OCI-LY1 (cell line): ENCODE measurements at regions not wholly inside any gene's neighbourhood (a gene's known extent, or its start where the extent isn't known, plus 50 kb on each side); places are given as distances from the start of the nearest gene placed in this dataset.

Experiments
- H2AFZ ChIP-seq: fragments of 200-600 bp; sonication (generic), shearing (Covaris generic); 2 replicates; pipeline ENCODE4 v1.6.0; 2014; ENCODE audit warnings: antibody characterized with exemption, mild to moderate bottlenecking, low read length
- H3F3A ChIP-seq: fragments of 200-600 bp; sonication (generic), shearing (Covaris generic); 2 replicates; pipeline ENCODE4 v1.6.0; 2014; ENCODE audit warnings: mild to moderate bottlenecking, antibody characterized with exemption, low read length, moderate library complexity; ENCODE audit not compliant: insufficient read depth
- H3K27ac ChIP-seq: fragments of 200-600 bp; sonication (generic); 2 replicates; pipeline ENCODE4 v1.5.1; 2014; ENCODE audit warnings: low read length, mixed run types, mild to moderate bottlenecking, low read depth; ENCODE audit not compliant: poor library complexity, severe bottlenecking
- H3K27me3 ChIP-seq: fragments of 200-600 bp; sonication (generic); 2 replicates; pipeline ENCODE4 v1.6.0; 2014; ENCODE audit warnings: antibody characterized with exemption, mild to moderate bottlenecking, low read length, moderate library complexity; ENCODE audit not compliant: insufficient read depth
- H3K36me3 ChIP-seq: fragments of 200-600 bp; sonication (generic); 2 replicates; pipeline ENCODE4 v1.6.1; 2014; ENCODE audit warnings: mild to moderate bottlenecking, antibody characterized with exemption, low read length, moderate library complexity, mixed read lengths; ENCODE audit not compliant: insufficient read depth
- H3K4me1 ChIP-seq: fragments of 200-600 bp; sonication (generic); 2 replicates; pipeline ENCODE4 v1.5.1; 2014; ENCODE audit warnings: mild to moderate bottlenecking, low read length, moderate library complexity; ENCODE audit not compliant: insufficient read depth, severe bottlenecking
- H3K4me2 ChIP-seq: fragments of 200-600 bp; sonication (generic), shearing (Covaris generic); 2 replicates; pipeline ENCODE4 v1.6.1; 2014; ENCODE audit warnings: low read length
- H3K4me3 ChIP-seq: fragments of 200-600 bp; sonication (generic); 2 replicates; pipeline ENCODE4 v1.5.1; 2014; ENCODE audit warnings: low read length, low read depth, mild to moderate bottlenecking, mixed read lengths; ENCODE audit not compliant: poor library complexity, severe bottlenecking
- H3K79me2 ChIP-seq: fragments of 200-600 bp; shearing (Covaris generic); 2 replicates; pipeline ENCODE4 v1.6.1; 2016; ENCODE audit warnings: mixed run types, low read length, mixed read lengths; ENCODE audit not compliant: insufficient read depth
- H3K9ac ChIP-seq: fragments of 200-600 bp; sonication (generic), shearing (Covaris generic); 2 replicates; pipeline ENCODE4 v1.6.1; 2014; ENCODE audit warnings: mild to moderate bottlenecking, low read length, mixed read lengths
- H3K9me2 ChIP-seq: fragments of 200-600 bp; sonication (generic), shearing (Covaris generic); 2 replicates; pipeline ENCODE4 v1.6.1; 2014; ENCODE audit warnings: low read depth, mild to moderate bottlenecking, low read length, mixed read lengths
- H3K9me3 ChIP-seq: fragments of 200-600 bp; shearing (Covaris generic); 2 replicates; pipeline ENCODE4 v1.6.1; 2014; ENCODE audit warnings: low read length, mixed read lengths
- H4K20me1 ChIP-seq: fragments of 200-600 bp; sonication (generic), shearing (Covaris generic); 2 replicates; pipeline ENCODE4 v1.6.0; 2016; ENCODE audit warnings: mild to moderate bottlenecking, low read length; ENCODE audit not compliant: insufficient read depth
- CTCF ChIP-seq: fragments of 200-600 bp; sonication (generic), shearing (Covaris generic); IDR thresholded peaks from 2 replicates; pipeline ENCODE4 v1.5.1; 2017; ENCODE audit warnings: mild to moderate bottlenecking, antibody characterized with exemption, low read length, moderate library complexity, mixed read lengths
- EZH2 ChIP-seq: fragments of 200-600 bp; sonication (generic), shearing (Covaris generic); IDR thresholded peaks from 2 replicates; pipeline ENCODE4 v1.8.0; 2017; ENCODE audit warnings: borderline replicate concordance, mixed run types, mild to moderate bottlenecking, antibody characterized with exemption, low read length, moderate library complexity, mixed read lengths

- H3K4me2 ChIP-seq: no peak overlapping the region
- H3K9ac ChIP-seq: no peak overlapping the region
- H3K36me3 ChIP-seq: no peaks in the 10 kb centered on the region
- H3F3A ChIP-seq: no peaks in the 10 kb centered on the region
- H3K27me3 ChIP-seq: no peaks in the 10 kb centered on the region
- H3K27ac ChIP-seq: no peak overlapping the region
- no peaks in the 10 kb centered on the region for H3K9me2 ChIP-seq
- no peaks in the 10 kb centered on the region for H3K79me2 ChIP-seq
- H3K4me3 ChIP-seq: no peak overlapping the region
- H4K20me1 ChIP-seq: no peaks in the 10 kb centered on the region
- no peaks in the 10 kb centered on the region for H3K9me3 ChIP-seq
- no peaks in the 10 kb centered on the region for H3K4me1 ChIP-seq
- TF ChIP-seq EZH2 (no peak), CTCF (no peak)
- H2AFZ ChIP-seq: no peak overlapping the region
These were observed 349.5 kb upstream of the MIR17HG start for GRCh38 chr13:90997951-90998350.

DNA sequence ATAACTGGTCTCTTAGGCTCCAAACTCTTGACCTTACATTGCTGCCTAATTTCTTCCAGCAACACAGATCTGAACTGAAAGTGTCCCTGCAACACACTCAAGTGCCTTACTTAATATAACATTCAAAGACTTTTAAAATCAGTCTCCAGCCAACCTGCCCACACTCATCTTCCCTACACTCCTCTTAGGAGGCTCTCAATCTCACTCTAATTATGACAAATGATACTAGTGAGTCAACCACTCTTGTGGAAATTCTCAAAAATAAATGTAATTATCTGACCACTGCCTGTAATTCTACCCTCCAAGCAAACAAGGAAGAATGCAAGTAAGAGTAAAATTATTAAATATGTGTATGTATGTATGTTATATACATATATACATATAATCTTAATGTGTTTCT lies 348.1 kb upstream of the MIR17HG start:
- no peak overlapping the region for H3K4me2 ChIP-seq
- H3K9me2 ChIP-seq: no peaks in the 10 kb centered on the region
- no peaks in the 10 kb centered on the region for H3K4me1 ChIP-seq
- H3F3A ChIP-seq: no peaks in the 10 kb centered on the region
- no peak overlapping the region for H3K9ac ChIP-seq
- no peaks in the 10 kb centered on the region for H4K20me1 ChIP-seq
- H2AFZ ChIP-seq: no peak overlapping the region
- no peak overlapping the region for H3K27ac ChIP-seq
- H3K4me3 ChIP-seq: no peak overlapping the region
- TF ChIP-seq EZH2 (no peak), CTCF (no peak)
- H3K36me3 ChIP-seq: no peaks in the 10 kb centered on the region
- no peaks in the 10 kb centered on the region for H3K9me3 ChIP-seq
- no peaks in the 10 kb centered on the region for H3K27me3 ChIP-seq
- no peaks in the 10 kb centered on the region for H3K79me2 ChIP-seq

- no peaks in the 10 kb centered on the region for H3K4me1 ChIP-seq
- H3K9me3 ChIP-seq: no peaks in the 10 kb centered on the region
- H3K4me3 ChIP-seq: no peak overlapping the region
- H2AFZ ChIP-seq: no peak overlapping the region
- no peak overlapping the region for H3K27ac ChIP-seq
- H3K9me2 ChIP-seq: no peaks in the 10 kb centered on the region
- TF ChIP-seq EZH2 (no peak), CTCF (no peak)
- no peaks in the 10 kb centered on the region for H4K20me1 ChIP-seq
- no peaks in the 10 kb centered on the region for H3K36me3 ChIP-seq
- no peak overlapping the region for H3K4me2 ChIP-seq
- no peaks in the 10 kb centered on the region for H3K27me3 ChIP-seq
- no peaks in the 10 kb centered on the region for H3K79me2 ChIP-seq
- H3K9ac ChIP-seq: no peak overlapping the region
- no peaks in the 10 kb centered on the region for H3F3A ChIP-seq
These were observed 346.1 kb upstream of the MIR17HG start for GRCh38 chr13:91001371-91001770.
